ENCODE measurements at regions not wholly inside any gene's neighbourhood (a gene's known extent, or its start where the extent isn't known, plus 50 kb on each side); places are given as distances from the start of the nearest gene placed in this dataset.
A peak's percentile ranks its signal among the peaks of the same experiment; 100 is the strongest.

GRCh38 chr17:13429201-13429600 lies 172.5 kb downstream of the HS3ST3A1 start:
- TF ChIP-seq FOXP2 (optimal IDR thresholded peaks at IDR 0.05; ENCODE audit: borderline replicate concordance, extremely low read depth, extremely low read length, insufficient read depth) (peak; percentile 23), POLR2AphosphoS5 (IDR thresholded peaks at IDR 0.05; ENCODE audit: low read depth, low read length) (no peak)
- TF ChIP-seq, protein P1, sequence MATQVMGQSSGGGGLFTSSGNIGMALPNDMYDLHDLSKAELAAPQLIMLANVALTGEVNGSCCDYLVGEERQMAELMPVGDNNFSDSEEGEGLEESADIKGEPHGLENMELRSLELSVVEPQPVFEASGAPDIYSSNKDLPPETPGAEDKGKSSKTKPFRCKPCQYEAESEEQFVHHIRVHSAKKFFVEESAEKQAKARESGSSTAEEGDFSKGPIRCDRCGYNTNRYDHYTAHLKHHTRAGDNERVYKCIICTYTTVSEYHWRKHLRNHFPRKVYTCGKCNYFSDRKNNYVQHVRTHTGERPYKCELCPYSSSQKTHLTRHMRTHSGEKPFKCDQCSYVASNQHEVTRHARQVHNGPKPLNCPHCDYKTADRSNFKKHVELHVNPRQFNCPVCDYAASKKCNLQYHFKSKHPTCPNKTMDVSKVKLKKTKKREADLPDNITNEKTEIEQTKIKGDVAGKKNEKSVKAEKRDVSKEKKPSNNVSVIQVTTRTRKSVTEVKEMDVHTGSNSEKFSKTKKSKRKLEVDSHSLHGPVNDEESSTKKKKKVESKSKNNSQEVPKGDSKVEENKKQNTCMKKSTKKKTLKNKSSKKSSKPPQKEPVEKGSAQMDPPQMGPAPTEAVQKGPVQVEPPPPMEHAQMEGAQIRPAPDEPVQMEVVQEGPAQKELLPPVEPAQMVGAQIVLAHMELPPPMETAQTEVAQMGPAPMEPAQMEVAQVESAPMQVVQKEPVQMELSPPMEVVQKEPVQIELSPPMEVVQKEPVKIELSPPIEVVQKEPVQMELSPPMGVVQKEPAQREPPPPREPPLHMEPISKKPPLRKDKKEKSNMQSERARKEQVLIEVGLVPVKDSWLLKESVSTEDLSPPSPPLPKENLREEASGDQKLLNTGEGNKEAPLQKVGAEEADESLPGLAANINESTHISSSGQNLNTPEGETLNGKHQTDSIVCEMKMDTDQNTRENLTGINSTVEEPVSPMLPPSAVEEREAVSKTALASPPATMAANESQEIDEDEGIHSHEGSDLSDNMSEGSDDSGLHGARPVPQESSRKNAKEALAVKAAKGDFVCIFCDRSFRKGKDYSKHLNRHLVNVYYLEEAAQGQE (IDR thresholded peaks at IDR 0.05; ENCODE audit: insufficient read depth in 1 of 2, low read depth in 2 of 2, low read length in 2 of 2): 0 out of 4 replicates have a peak, but pooled peaks of 1 of the 2 experiments have one; percentile 15

- TF ChIP-seq FOXP2 (optimal IDR thresholded peaks at IDR 0.05; ENCODE audit: borderline replicate concordance, extremely low read depth, extremely low read length, insufficient read depth) (no peak), POLR2AphosphoS5 (IDR thresholded peaks at IDR 0.05; ENCODE audit: low read depth, low read length) (no peak), SIN3A (IDR thresholded peaks at IDR 0.05; ENCODE audit: borderline replicate concordance, insufficient read depth, low read length) (no peak), TAF1 (IDR thresholded peaks at IDR 0.05; ENCODE audit: borderline replicate concordance, insufficient read depth, low read length) (no peak)
- TF ChIP-seq, protein P1 (IDR thresholded peaks at IDR 0.05; ENCODE audit: insufficient read depth in 1 of 2, low read depth in 2 of 2, low read length in 2 of 2): no peak
Observed at GRCh38 chr17:13428611-13429042, 173.1 kb downstream of the HS3ST3A1 start.

GRCh38 chr17:13426991-13427390 lies 174.7 kb downstream of the HS3ST3A1 start:
- no peak for TF ChIP-seq FOXP2 (optimal IDR thresholded peaks at IDR 0.05; ENCODE audit: borderline replicate concordance, extremely low read depth, extremely low read length, insufficient read depth)
- TF ChIP-seq POLR2AphosphoS5 (IDR thresholded peaks at IDR 0.05; ENCODE audit: low read depth, low read length): no peak
- TF ChIP-seq SIN3A (IDR thresholded peaks at IDR 0.05; ENCODE audit: borderline replicate concordance, insufficient read depth, low read length): no peak
- TF ChIP-seq TAF1 (IDR thresholded peaks at IDR 0.05; ENCODE audit: borderline replicate concordance, insufficient read depth, low read length): no peak
- TF ChIP-seq, protein P1 (IDR thresholded peaks at IDR 0.05; ENCODE audit: insufficient read depth in 1 of 2, low read depth in 2 of 2, low read length in 2 of 2): no peak

GRCh38 chr17:13425390-13425789 lies 176.3 kb downstream of the HS3ST3A1 start:
- TF ChIP-seq FOXP2 (optimal IDR thresholded peaks at IDR 0.05; ENCODE audit: borderline replicate concordance, extremely low read depth, extremely low read length, insufficient read depth) (no peak), SIN3A (IDR thresholded peaks at IDR 0.05; ENCODE audit: borderline replicate concordance, insufficient read depth, low read length) (no peak), TAF1 (IDR thresholded peaks at IDR 0.05; ENCODE audit: borderline replicate concordance, insufficient read depth, low read length) (no peak), POLR2AphosphoS5 (IDR thresholded peaks at IDR 0.05; ENCODE audit: low read depth, low read length) (no peak)
- TF ChIP-seq, protein P1 (IDR thresholded peaks at IDR 0.05; ENCODE audit: insufficient read depth in 1 of 2, low read depth in 2 of 2, low read length in 2 of 2): no peak

DNA sequence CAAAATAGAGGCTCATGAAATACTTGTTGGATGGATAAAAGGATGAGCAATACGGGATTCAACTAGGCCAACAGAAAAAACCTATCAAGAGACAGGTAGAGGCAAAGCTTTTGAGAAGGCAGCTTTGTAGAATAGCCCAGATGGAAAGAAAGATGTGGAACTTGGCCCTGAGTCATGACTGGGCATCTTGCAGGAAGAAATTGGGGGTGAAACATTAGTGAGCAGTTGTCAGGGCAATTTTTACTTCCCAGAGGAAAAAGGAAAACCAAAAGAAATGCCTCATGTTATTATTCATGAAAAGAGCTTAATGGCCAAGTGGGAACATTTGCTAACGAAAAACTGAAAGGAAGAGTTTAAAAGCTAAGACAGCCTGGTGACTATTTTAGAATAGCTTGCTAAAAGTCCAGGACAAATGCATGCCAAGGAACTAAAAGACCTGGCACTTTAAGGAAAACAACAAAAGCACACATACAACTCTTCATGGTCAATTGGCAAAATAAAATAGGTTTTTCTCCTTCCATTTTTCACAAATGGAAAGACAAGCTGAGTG lies 180.1 kb downstream of the HS3ST3A1 start:
- no peak for TF ChIP-seq SIN3A (IDR thresholded peaks at IDR 0.05; ENCODE audit: borderline replicate concordance, insufficient read depth, low read length)
- no peak for TF ChIP-seq FOXP2 (optimal IDR thresholded peaks at IDR 0.05; ENCODE audit: borderline replicate concordance, extremely low read depth, extremely low read length, insufficient read depth)
- TF ChIP-seq TAF1 (IDR thresholded peaks at IDR 0.05; ENCODE audit: borderline replicate concordance, insufficient read depth, low read length): no peak
- no peak for TF ChIP-seq POLR2AphosphoS5 (IDR thresholded peaks at IDR 0.05; ENCODE audit: low read depth, low read length)
- TF ChIP-seq, protein P1 (IDR thresholded peaks at IDR 0.05; ENCODE audit: insufficient read depth in 1 of 2, low read depth in 2 of 2, low read length in 2 of 2): no peak
